WTC11 (cell line): ENCODE measurements at regions not wholly inside any gene's neighbourhood (a gene's known extent, or its start where the extent isn't known, plus 50 kb on each side); places are given as distances from the start of the nearest gene placed in this dataset.

Source experiments
- ATAC-seq: fragments of 200-7000 bp; cut with Tn5 transposase; 2 replicates; pipeline ENCODE4 v1.10.0; 2021; ENCODE audit warnings: mild to moderate bottlenecking, moderate library complexity
- CTCF ChIA-PET: fragments of 300-600 bp; sonication (Branson Sonifier 250); formaldehyde crosslinking; loops from one replicate; lab custom pipeline; 2021; ENCODE audit warnings: antibody characterized with exemption; lab: Charles Lee
- POLR2A ChIA-PET: fragments of 350-600 bp; sonication (Branson Sonifier 250); formaldehyde crosslinking; loops from one replicate; lab custom pipeline; 2021; ENCODE audit warnings: antibody characterized with exemption; lab: Charles Lee
- DNase-seq: peaks from one replicate; pipeline ENCODE4 v3.0.0; 2021; ENCODE audit warnings: low spot score
- H3K27ac Mint-ChIP-seq: 2 replicates; pipeline ENCODE4 v1.8.0; 2021; ENCODE audit warnings: mixed read lengths
- H3K27me3 Mint-ChIP-seq: 2 replicates; pipeline ENCODE4 v1.8.0; 2021; ENCODE audit warnings: low read depth, mild to moderate bottlenecking, moderate library complexity, mixed read lengths
- H3K36me3 Mint-ChIP-seq: 2 replicates; pipeline ENCODE4 v1.8.0; 2021; ENCODE audit warnings: mixed read lengths
- H3K4me1 Mint-ChIP-seq: 2 replicates; pipeline ENCODE4 v1.8.0; 2022; ENCODE audit warnings: mixed read lengths
- H3K4me3 Mint-ChIP-seq: 2 replicates; pipeline ENCODE4 v1.8.0; 2021; ENCODE audit warnings: mild to moderate bottlenecking, moderate library complexity, mixed read lengths
- H3K9me3 Mint-ChIP-seq: 2 replicates; pipeline ENCODE4 v1.8.0; 2021; ENCODE audit warnings: mixed read lengths
- ATF1 ChIP-seq: sonication (generic); formaldehyde crosslinking; IDR thresholded peaks from 2 replicates; pipeline ENCODE4 v1.8.1; 2023; ENCODE audit warnings: mild to moderate bottlenecking, moderate library complexity, missing genetic modification reagents
- ATF3 ChIP-seq: sonication (generic); formaldehyde crosslinking; conservative IDR thresholded peaks from 2 replicates; pipeline ENCODE4 v1.8.1; 2022; ENCODE audit warnings: mild to moderate bottlenecking, missing genetic modification reagents
- ATF6 ChIP-seq: sonication (generic); formaldehyde crosslinking; IDR thresholded peaks from 2 replicates; pipeline ENCODE4 v1.8.1; 2023; ENCODE audit warnings: mild to moderate bottlenecking, missing genetic modification reagents
- FOXJ3 ChIP-seq: sonication (generic); formaldehyde crosslinking; IDR thresholded peaks from 2 replicates; pipeline ENCODE4 v1.9.0; 2021; ENCODE audit warnings: missing genetic modification reagents, mild to moderate bottlenecking, borderline replicate concordance
- FOXK1 ChIP-seq: sonication (generic); formaldehyde crosslinking; IDR thresholded peaks from 2 replicates; pipeline ENCODE4 v1.8.0; 2022; ENCODE audit warnings: mild to moderate bottlenecking, moderate library complexity, missing genetic modification reagents
- IRF1 ChIP-seq: sonication (generic); formaldehyde crosslinking; IDR thresholded peaks from 2 replicates; pipeline ENCODE4 v1.8.0; 2023; ENCODE audit warnings: missing genetic modification reagents
- JUN ChIP-seq: sonication (generic); formaldehyde crosslinking; IDR thresholded peaks from 2 replicates; pipeline ENCODE4 v1.8.0; 2023; ENCODE audit warnings: mild to moderate bottlenecking, missing genetic modification reagents
- MYBL2 ChIP-seq: sonication (generic); formaldehyde crosslinking; IDR thresholded peaks from 2 replicates; pipeline ENCODE4 v1.8.1; 2023; ENCODE audit warnings: mild to moderate bottlenecking, moderate library complexity, missing genetic modification reagents
- SOX15 ChIP-seq: fragments of 250-450 bp; sonication (Bioruptor Pico); IDR thresholded peaks from 2 replicates; pipeline ENCODE4 v1.9.0; 2021; ENCODE audit warnings: mild to moderate bottlenecking
- STAT6 ChIP-seq: sonication (generic); formaldehyde crosslinking; conservative IDR thresholded peaks from 2 replicates; pipeline ENCODE4 v1.8.1; 2023; ENCODE audit warnings: mild to moderate bottlenecking, low read depth, missing genetic modification reagents, moderate library complexity
- TP53 ChIP-seq: sonication (generic); formaldehyde crosslinking; IDR thresholded peaks from 2 replicates; pipeline ENCODE4 v1.8.1; 2023; ENCODE audit warnings: mild to moderate bottlenecking, missing genetic modification reagents
- ZNF121 ChIP-seq: sonication (generic); formaldehyde crosslinking; IDR thresholded peaks from 2 replicates; pipeline ENCODE4 v1.8.0; 2023; ENCODE audit warnings: missing genetic modification reagents
- ZNF138 ChIP-seq: sonication (generic); formaldehyde crosslinking; conservative IDR thresholded peaks from 2 replicates; pipeline ENCODE4 v1.8.1; 2022; ENCODE audit warnings: mild to moderate bottlenecking, moderate library complexity, missing genetic modification reagents
- ZNF263 ChIP-seq: sonication (generic); formaldehyde crosslinking; IDR thresholded peaks from 2 replicates; pipeline ENCODE4 v1.8.1; 2022; ENCODE audit warnings: low read depth, mild to moderate bottlenecking, moderate library complexity, missing genetic modification reagents
- ZNF416 ChIP-seq: fragments of 250-450 bp; sonication (Bioruptor Pico); IDR thresholded peaks from 2 replicates; pipeline ENCODE4 v1.9.0; 2021; ENCODE audit warnings: mild to moderate bottlenecking, inconsistent platforms
- ZNF671 ChIP-seq: fragments of 250-450 bp; sonication (Bioruptor Pico); IDR thresholded peaks from 2 replicates; pipeline ENCODE4 v1.8.0; 2021; ENCODE audit warnings: mild to moderate bottlenecking
- TF ChIP-seq, protein P1 (sequence below): sonication (generic); formaldehyde crosslinking; IDR thresholded peaks from 2 replicates; pipeline ENCODE4 v1.8.0; 2022; ENCODE audit warnings: missing genetic modification reagents
- TF ChIP-seq, protein P2 (sequence below): sonication (generic); formaldehyde crosslinking; IDR thresholded peaks from 2 replicates; pipeline ENCODE4 v1.8.1; 2023; ENCODE audit warnings: mild to moderate bottlenecking, moderate library complexity, missing genetic modification reagents
- TF ChIP-seq, protein P3 (sequence below): sonication (generic); formaldehyde crosslinking; IDR thresholded peaks from 2 replicates; pipeline ENCODE4 v1.8.0; 2022; ENCODE audit warnings: mild to moderate bottlenecking, missing genetic modification reagents

- POLR2A ChIA-PET = no interaction called here
- DNase-seq (no peak), ATAC-seq (no peak)
- CTCF ChIA-PET = no interaction called here
- Mint-ChIP-seq H3K27me3 (peaks cover 8% of the 10 kb centered on the region), H3K27ac (no peak overlapping the region), H3K4me3 (no peak overlapping the region), H3K9me3 (peaks cover 90% of the 10 kb centered on the region), H3K36me3 (peaks cover 77% of the 10 kb centered on the region), H3K4me1 (no peaks in the 10 kb centered on the region)
- TF ChIP-seq TP53 (no peak), FOXK1 (no peak), ATF1 (CRISPR knock-in tag) (no peak), MYBL2 (CRISPR knock-in tag) (no peak)
- TF ChIP-seq, protein P1, sequence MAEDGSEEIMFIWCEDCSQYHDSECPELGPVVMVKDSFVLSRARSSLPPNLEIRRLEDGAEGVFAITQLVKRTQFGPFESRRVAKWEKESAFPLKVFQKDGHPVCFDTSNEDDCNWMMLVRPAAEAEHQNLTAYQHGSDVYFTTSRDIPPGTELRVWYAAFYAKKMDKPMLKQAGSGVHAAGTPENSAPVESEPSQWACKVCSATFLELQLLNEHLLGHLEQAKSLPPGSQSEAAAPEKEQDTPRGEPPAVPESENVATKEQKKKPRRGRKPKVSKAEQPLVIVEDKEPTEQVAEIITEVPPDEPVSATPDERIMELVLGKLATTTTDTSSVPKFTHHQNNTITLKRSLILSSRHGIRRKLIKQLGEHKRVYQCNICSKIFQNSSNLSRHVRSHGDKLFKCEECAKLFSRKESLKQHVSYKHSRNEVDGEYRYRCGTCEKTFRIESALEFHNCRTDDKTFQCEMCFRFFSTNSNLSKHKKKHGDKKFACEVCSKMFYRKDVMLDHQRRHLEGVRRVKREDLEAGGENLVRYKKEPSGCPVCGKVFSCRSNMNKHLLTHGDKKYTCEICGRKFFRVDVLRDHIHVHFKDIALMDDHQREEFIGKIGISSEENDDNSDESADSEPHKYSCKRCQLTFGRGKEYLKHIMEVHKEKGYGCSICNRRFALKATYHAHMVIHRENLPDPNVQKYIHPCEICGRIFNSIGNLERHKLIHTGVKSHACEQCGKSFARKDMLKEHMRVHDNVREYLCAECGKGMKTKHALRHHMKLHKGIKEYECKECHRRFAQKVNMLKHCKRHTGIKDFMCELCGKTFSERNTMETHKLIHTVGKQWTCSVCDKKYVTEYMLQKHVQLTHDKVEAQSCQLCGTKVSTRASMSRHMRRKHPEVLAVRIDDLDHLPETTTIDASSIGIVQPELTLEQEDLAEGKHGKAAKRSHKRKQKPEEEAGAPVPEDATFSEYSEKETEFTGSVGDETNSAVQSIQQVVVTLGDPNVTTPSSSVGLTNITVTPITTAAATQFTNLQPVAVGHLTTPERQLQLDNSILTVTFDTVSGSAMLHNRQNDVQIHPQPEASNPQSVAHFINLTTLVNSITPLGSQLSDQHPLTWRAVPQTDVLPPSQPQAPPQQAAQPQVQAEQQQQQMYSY (CRISPR knock-in tag) = no peak
Observed at GRCh38 chr16:7101054-7101453, 231.6 kb upstream of the RBFOX1 start.

GRCh38 chr16:7097518-7097917 lies 235.1 kb upstream of the RBFOX1 start:
- H3K4me3 Mint-ChIP-seq = no peak overlapping the region
- ATAC-seq (no peak), DNase-seq (no peak)
- TF ChIP-seq STAT6 (CRISPR knock-in tag) = no peak
- POLR2A ChIA-PET = no interaction called here
- no peak overlapping the region for H3K27ac Mint-ChIP-seq
- H3K9me3 Mint-ChIP-seq = peaks cover 89% of the 10 kb centered on the region
- no peaks in the 10 kb centered on the region for H3K4me1 Mint-ChIP-seq
- peaks cover 76% of the 10 kb centered on the region for H3K36me3 Mint-ChIP-seq
- peaks cover 13% of the 10 kb centered on the region for H3K27me3 Mint-ChIP-seq
- CTCF ChIA-PET = no interaction called here

GRCh38 chr16:7093511-7093910 lies 239.1 kb upstream of the RBFOX1 start:
- DNase-seq (no peak), ATAC-seq (no peak)
- Mint-ChIP-seq H3K36me3 (peaks cover 75% of the 10 kb centered on the region), H3K4me3 (no peak overlapping the region), H3K9me3 (peaks cover 86% of the 10 kb centered on the region), H3K27ac (no peak overlapping the region), H3K4me1 (no peaks in the 10 kb centered on the region), H3K27me3 (peaks cover 16% of the 10 kb centered on the region; the same call in 1 of the 2 replicates)
- ChIA-PET POLR2A (no interaction called here), CTCF (no interaction called here)
- TF ChIP-seq ZNF263 (CRISPR knock-in tag) = no peak
- TF ChIP-seq ZNF416 (CRISPR knock-in tag) = no peak
- no peak for TF ChIP-seq JUN (CRISPR knock-in tag)
- TF ChIP-seq SOX15 (CRISPR knock-in tag) = no peak
- TF ChIP-seq ZNF671 = no peak
- TF ChIP-seq FOXJ3 (CRISPR knock-in tag) = no peak
- TF ChIP-seq ATF3 (CRISPR knock-in tag) = no peak

DNA sequence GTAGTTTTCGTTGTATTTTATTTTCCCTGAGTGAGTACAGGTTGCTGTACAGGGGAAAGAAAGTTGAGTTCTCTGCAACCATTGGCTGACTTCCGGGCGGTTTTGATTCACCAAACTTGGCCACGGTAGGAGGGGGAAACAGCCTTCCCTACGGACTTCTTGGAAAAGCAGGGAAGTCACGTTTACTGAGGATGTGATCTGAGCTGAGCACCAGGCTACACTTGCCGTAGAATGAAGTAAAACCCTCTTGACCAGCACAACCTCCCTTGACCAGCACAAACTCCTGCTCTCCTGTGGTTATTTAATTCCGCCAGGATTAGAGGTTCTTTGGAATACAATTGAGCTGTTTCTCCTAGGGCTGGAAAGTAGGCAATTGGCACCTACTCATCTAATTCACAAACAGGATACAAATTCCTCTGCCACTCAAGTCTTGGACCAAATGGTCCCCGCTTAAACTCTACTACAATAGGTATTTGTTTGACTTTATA lies 242.0 kb upstream of the RBFOX1 start:
- H3K36me3 Mint-ChIP-seq = peaks cover 72% of the 10 kb centered on the region
- H3K4me3 Mint-ChIP-seq = no peak overlapping the region
- H3K9me3 Mint-ChIP-seq = peaks cover 79% of the 10 kb centered on the region
- no peak for ATAC-seq
- POLR2A ChIA-PET = no interaction called here
- H3K27ac Mint-ChIP-seq = no peak overlapping the region
- no peak for DNase-seq
- no peaks in the 10 kb centered on the region for H3K4me1 Mint-ChIP-seq
- CTCF ChIA-PET = no interaction called here
- H3K27me3 Mint-ChIP-seq = peaks cover 18% of the 10 kb centered on the region; the same call in 1 of the 2 replicates
- TF ChIP-seq ATF6 (CRISPR knock-in tag) (no peak), IRF1 (no peak), ZNF138 (CRISPR knock-in tag) (no peak), ZNF671 (no peak), ZNF121 (CRISPR knock-in tag) (no peak)
- TF ChIP-seq, protein P2, sequence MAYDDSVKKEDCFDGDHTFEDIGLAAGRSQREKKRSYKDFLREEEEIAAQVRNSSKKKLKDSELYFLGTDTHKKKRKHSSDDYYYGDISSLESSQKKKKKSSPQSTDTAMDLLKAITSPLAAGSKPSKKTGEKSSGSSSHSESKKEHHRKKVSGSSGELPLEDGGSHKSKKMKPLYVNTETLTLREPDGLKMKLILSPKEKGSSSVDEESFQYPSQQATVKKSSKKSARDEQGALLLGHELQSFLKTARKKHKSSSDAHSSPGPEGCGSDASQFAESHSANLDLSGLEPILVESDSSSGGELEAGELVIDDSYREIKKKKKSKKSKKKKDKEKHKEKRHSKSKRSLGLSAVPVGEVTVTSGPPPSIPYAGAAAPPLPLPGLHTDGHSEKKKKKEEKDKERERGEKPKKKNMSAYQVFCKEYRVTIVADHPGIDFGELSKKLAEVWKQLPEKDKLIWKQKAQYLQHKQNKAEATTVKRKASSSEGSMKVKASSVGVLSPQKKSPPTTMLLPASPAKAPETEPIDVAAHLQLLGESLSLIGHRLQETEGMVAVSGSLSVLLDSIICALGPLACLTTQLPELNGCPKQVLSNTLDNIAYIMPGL = no peak
- TF ChIP-seq, protein P3, sequence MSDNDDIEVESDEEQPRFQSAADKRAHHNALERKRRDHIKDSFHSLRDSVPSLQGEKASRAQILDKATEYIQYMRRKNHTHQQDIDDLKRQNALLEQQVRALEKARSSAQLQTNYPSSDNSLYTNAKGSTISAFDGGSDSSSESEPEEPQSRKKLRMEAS (CRISPR knock-in tag) = no peak
